Endothelial cell of umbilical vein (primary cell): ENCODE measurements at regions not wholly inside any gene's neighbourhood (a gene's known extent, or its start where the extent isn't known, plus 50 kb on each side); places are given as distances from the start of the nearest gene placed in this dataset.

Experiments used
- BruUV-seq: library from RNA; stranded (reverse); fragments of 400-500 nt; replicated peaks from 2 replicates; lab custom pipeline; 2021; lab: Mats Ljungman, UMichigan
- CTCF ChIA-PET: fragments of 300-600, 350-600 bp; sonication (Branson Sonifier 250); formaldehyde crosslinking; loops from one replicate; lab custom pipeline; 2021; ENCODE audit warnings: antibody characterized with exemption, inconsistent platforms; lab: Charles Lee
- POLR2A ChIA-PET: fragments of 300-600, 350-600 bp; sonication (Branson Sonifier 250); formaldehyde crosslinking; loops from one replicate; lab custom pipeline; 2021; ENCODE audit warnings: antibody characterized with exemption, inconsistent platforms; lab: Charles Lee
- DNase-seq: peaks from one replicate; pipeline ENCODE4 v3.0.0-alpha.2; 2011; ENCODE audit warnings: low read depth, low spot score
- FAIRE-seq: peaks from 2 replicates; lab custom pipeline; 2011; peaks lifted over from hg19 to GRCh38; lab: Jason Lieb, UNC
- H2AFZ ChIP-seq: 2 replicates; pipeline ENCODE4 v1.6.0; 2012; ENCODE audit warnings: low read depth, low read length, control low read depth, inconsistent platforms
- H3K27ac ChIP-seq: 2 replicates; pipeline ENCODE4 v1.5.1; 2011; ENCODE audit warnings: low read depth, mild to moderate bottlenecking, control low read depth, low read length, moderate library complexity; ENCODE audit not compliant: insufficient read depth
- H3K27me3 ChIP-seq, 2 experiments: 2 replicates each; pipeline versions ENCODE4 v1.6.0 to v1.6.1; 2011; ENCODE audit warnings: low read length in 2 of 2, mixed read lengths in 1 of 2; ENCODE audit not compliant: control insufficient read depth in 2 of 2, insufficient read depth in 2 of 2
- H3K36me3 ChIP-seq, 2 experiments: 2 replicates in 1 of 2; 3 replicates in 1 of 2; pipeline ENCODE4 v1.5.1; 2011; ENCODE audit warnings: low read length in 2 of 2, mild to moderate bottlenecking in 1 of 2, moderate library complexity in 1 of 2; ENCODE audit not compliant: control insufficient read depth in 2 of 2, insufficient read depth in 2 of 2; ENCODE audit errors: extremely low read depth in 1 of 2
- H3K4me1 ChIP-seq: 3 replicates; pipeline ENCODE4 v1.5.1; 2011; ENCODE audit warnings: mild to moderate bottlenecking, low read length; ENCODE audit not compliant: control insufficient read depth, insufficient read depth; ENCODE audit errors: extremely low read depth
- H3K4me2 ChIP-seq: 2 replicates; pipeline ENCODE4 v1.6.1; 2011; ENCODE audit warnings: low read length, control low read depth, mixed read lengths; ENCODE audit not compliant: insufficient read depth
- H3K4me3 ChIP-seq, 3 experiments: fragments of 200-600 bp in 1 of 3; sonication (generic), shearing (Covaris generic) in 1 of 3; replicated peaks in 1 of 3; 2 replicates each; pipeline ENCODE4 v1.5.1; 2011 to 2016; ENCODE audit warnings: control low read depth in 3 of 3, low read length in 3 of 3, mild to moderate bottlenecking in 2 of 3, inconsistent platforms in 1 of 3, low read depth in 1 of 3, moderate library complexity in 1 of 3; ENCODE audit not compliant: insufficient read depth in 1 of 3
- H3K79me2 ChIP-seq: 2 replicates; pipeline ENCODE4 v1.6.0; 2012; ENCODE audit warnings: low read length, inconsistent platforms; ENCODE audit not compliant: control insufficient read depth, insufficient read depth
- H3K9ac ChIP-seq: replicated peaks from 2 replicates; pipeline ENCODE3; 2011; ENCODE audit warnings: low read length, control low read depth; ENCODE audit not compliant: insufficient read depth; ENCODE audit errors: extremely low read depth
- H3K9me1 ChIP-seq: replicated peaks from 3 replicates; pipeline ENCODE4 v1.6.0; 2011; ENCODE audit warnings: mild to moderate bottlenecking, low read length; ENCODE audit not compliant: control insufficient read depth, insufficient read depth; ENCODE audit errors: extremely low read depth
- H3K9me3 ChIP-seq: replicated peaks from 2 replicates; pipeline ENCODE4 v1.5.1; 2012; ENCODE audit warnings: low read length, inconsistent platforms; ENCODE audit not compliant: control insufficient read depth, insufficient read depth
- H4K20me1 ChIP-seq: replicated peaks from 2 replicates; pipeline ENCODE3; 2011; ENCODE audit warnings: mild to moderate bottlenecking, low read length; ENCODE audit not compliant: control insufficient read depth, insufficient read depth; ENCODE audit errors: extremely low read depth
- CTCF ChIP-seq, 2 donors: IDR thresholded peaks; 1 replicate in 1 of 2; 2 replicates in 1 of 2; pipeline ENCODE4 v1.5.1; 2011; ENCODE audit warnings: low read length in 2 of 2, mild to moderate bottlenecking in 2 of 2, moderate library complexity in 2 of 2, control low read depth in 1 of 2, inconsistent platforms in 1 of 2, low read depth in 1 of 2; ENCODE audit not compliant: insufficient read depth in 1 of 2; ENCODE audit errors: extremely low read depth in 1 of 2
- EZH2 ChIP-seq: IDR thresholded peaks from 2 replicates; pipeline ENCODE4 v1.6.1; 2012; ENCODE audit warnings: borderline replicate concordance, low read depth, mild to moderate bottlenecking, moderate library complexity, low read length, inconsistent platforms; ENCODE audit not compliant: severe bottlenecking
- FOS ChIP-seq: IDR thresholded peaks from 2 replicates; pipeline ENCODE4 v1.6.1; 2011; ENCODE audit warnings: mild to moderate bottlenecking, low read length, moderate library complexity, borderline replicate concordance; ENCODE audit not compliant: insufficient read depth
- GATA2 ChIP-seq: IDR thresholded peaks from 2 replicates; pipeline ENCODE4 v1.7.0; 2011; ENCODE audit warnings: low read depth, mild to moderate bottlenecking, moderate library complexity, mixed read lengths, low read length; ENCODE audit not compliant: insufficient read length, insufficient read depth
- JUN ChIP-seq: IDR thresholded peaks from 2 replicates; pipeline ENCODE4 v1.6.1; 2011; ENCODE audit warnings: borderline replicate concordance, low read depth; ENCODE audit not compliant: insufficient read length, insufficient read depth
- MAX ChIP-seq: IDR thresholded peaks from 2 replicates; pipeline ENCODE4 v1.6.1; 2011; ENCODE audit not compliant: insufficient read depth, insufficient read length
- MYC ChIP-seq: IDR thresholded peaks from one replicate; pipeline ENCODE4 v1.6.1; 2011; ENCODE audit warnings: mild to moderate bottlenecking, low read depth, low read length
- POLR2A ChIP-seq: IDR thresholded peaks from 2 replicates; pipeline ENCODE4 v1.6.1; 2012; ENCODE audit warnings: low read depth, mild to moderate bottlenecking, control low read depth, low read length
- POLR2AphosphoS5 ChIP-seq: IDR thresholded peaks from 2 replicates; pipeline ENCODE4 v1.6.1; 2012; ENCODE audit warnings: low read depth, mild to moderate bottlenecking, control low read depth, low read length, moderate library complexity; ENCODE audit not compliant: insufficient read depth
- dilution Hi-C: fragments of 300-500 bp; cut with MboI; formaldehyde crosslinking; loops from one replicate; pipeline ENCODE4 v1.15.0; 2019; ENCODE audit warnings: low sequenced_read_pairs; ENCODE audit not compliant: extremely low pct_ligation_motif_present
- intact Hi-C: fragments of 100-400 bp; cut with micrococcal nuclease; formaldehyde crosslinking; loops from one replicate; pipeline ENCODE4 v1.10.0; 2022

DNA sequence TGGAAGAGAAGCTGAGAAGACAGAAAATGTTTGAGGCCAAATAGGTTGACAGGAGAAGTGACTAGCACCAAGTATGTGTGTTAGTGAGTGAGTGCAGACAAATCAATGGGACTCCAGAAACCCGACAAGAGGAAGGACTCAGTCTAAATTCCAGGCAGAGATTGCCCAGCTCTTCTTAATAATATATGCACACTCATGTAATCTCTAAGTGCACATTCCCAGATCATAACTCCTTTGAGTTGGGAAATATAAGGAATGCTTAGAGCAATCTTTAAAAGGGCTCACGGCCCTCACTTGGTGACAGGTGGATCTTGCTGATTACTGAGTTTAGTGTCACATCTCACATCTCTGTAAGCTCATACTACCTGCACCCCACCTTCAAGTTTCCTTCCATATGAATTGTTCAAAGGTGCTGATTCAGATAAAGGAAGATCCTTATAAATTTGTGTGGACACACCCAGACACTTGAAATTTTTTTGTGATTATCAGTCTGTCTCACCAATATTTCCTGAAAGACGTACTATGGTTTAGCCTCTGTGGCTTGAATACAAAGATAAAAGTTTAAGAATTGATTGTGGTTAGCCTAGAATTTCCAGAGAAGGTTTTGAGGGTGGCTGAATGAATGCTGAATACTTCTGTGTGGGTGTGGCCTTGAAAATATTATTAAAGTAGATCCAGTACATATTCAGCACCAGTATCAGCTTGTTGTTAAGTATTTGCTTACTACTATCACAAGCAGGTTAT is 205.1 kb upstream of the UGT8 start:
- Histone ChIP-seq H3K9me1 (no peaks in the 10 kb centered on the region), H2AFZ (no peak overlapping the region), H4K20me1 (no peaks in the 10 kb centered on the region), H3K27me3 (peaks cover 9 to 24% of the 10 kb centered on the region in 2 experiments), H3K9ac (no peak overlapping the region), H3K9me3 (no peaks in the 10 kb centered on the region), H3K4me3 (no peak overlapping the region), H3K4me2 (no peak overlapping the region), H3K4me1 (no peaks in the 10 kb centered on the region), H3K36me3 (no peaks in the 10 kb centered on the region), H3K27ac (no peak overlapping the region), H3K79me2 (no peaks in the 10 kb centered on the region)
- intact Hi-C loops (no loop called here), dilution Hi-C loops (no loop called here)
- ChIA-PET POLR2A (no interaction called here), CTCF (interaction anchor here (1.2 kb wide), 1 partner anchor 302 kb away, joined by 3 read pairs; no protein-coding TSS in a partner anchor)
- no TSS peak for BruUV-seq
- TF ChIP-seq POLR2A (no peak), MYC (no peak), FOS (no peak), CTCF (IDR thresholded peaks at IDR 0.05; ENCODE audit: extremely low read depth in 1 of 2, insufficient read depth in 1 of 2, low read depth in 1 of 2, low read length in 2 of 2) (no peak), POLR2AphosphoS5 (no peak), MAX (no peak), JUN (no peak), EZH2 (no peak), GATA2 (no peak)
- FAIRE-seq (no peak), DNase-seq (no peak)
